CD14-positive monocyte (primary cell): ENCODE measurements at regions not wholly inside any gene's neighbourhood (a gene's known extent, or its start where the extent isn't known, plus 50 kb on each side); places are given as distances from the start of the nearest gene placed in this dataset.
"Not testable (repeated sequence)": the region's sequence is repeated elsewhere in the genome, so short reads cannot be mapped to it uniquely, and the experiment has no call there.

Source experiments
- DNase-seq, 3 donors: peaks; one replicate each; pipeline ENCODE4 v3.0.0-alpha.2; 2011 to 2022
- H2AFZ ChIP-seq: 2 replicates; pipeline ENCODE4 v1.6.0; 2012; ENCODE audit warnings: mild to moderate bottlenecking, low read depth, low read length, inconsistent platforms; ENCODE audit not compliant: insufficient read depth, poor library complexity, severe bottlenecking
- H3K27ac ChIP-seq, 2 donors: 1 replicate in 1 of 2; 2 replicates in 1 of 2; pipeline ENCODE4 v1.5.1; 2012 to 2013; ENCODE audit warnings: low read length in 2 of 2, control low read depth in 1 of 2, inconsistent platforms in 1 of 2, low read depth in 1 of 2, mild to moderate bottlenecking in 1 of 2
- H3K27me3 ChIP-seq, 2 donors: one replicate each; pipeline versions ENCODE4 v1.6.0 to v1.6.1; 2011 to 2013; ENCODE audit warnings: low read length in 2 of 2; ENCODE audit not compliant: control insufficient read depth in 2 of 2, insufficient read depth in 2 of 2
- H3K36me3 ChIP-seq, 2 donors: replicated peaks in 1 of 2; 1 replicate in 1 of 2; 2 replicates in 1 of 2; pipeline versions ENCODE4 v1.5.1 to v1.6.1; 2012 to 2013; ENCODE audit warnings: low read length in 2 of 2, control low read depth in 1 of 2, inconsistent platforms in 1 of 2, mild to moderate bottlenecking in 1 of 2; ENCODE audit not compliant: insufficient read depth in 2 of 2, control insufficient read depth in 1 of 2
- H3K4me1 ChIP-seq, 2 donors: 1 replicate in 1 of 2; 2 replicates in 1 of 2; pipeline versions ENCODE4 v1.5.1 to v1.6.1; 2012 to 2013; ENCODE audit warnings: low read length in 2 of 2, control low read depth in 1 of 2, inconsistent platforms in 1 of 2, mild to moderate bottlenecking in 1 of 2, moderate library complexity in 1 of 2; ENCODE audit not compliant: insufficient read depth in 2 of 2, control insufficient read depth in 1 of 2
- H3K4me2 ChIP-seq: replicated peaks from 2 replicates; pipeline ENCODE3; 2012; ENCODE audit warnings: low read length, moderate library complexity, mild to moderate bottlenecking; ENCODE audit not compliant: poor library complexity, severe bottlenecking; ENCODE audit errors: extremely low read depth
- H3K4me3 ChIP-seq, 3 experiments: fragments of 200-600 bp in 1 of 3; sonication (generic) in 1 of 3; replicated peaks in 1 of 3; 1 replicate in 2 of 3; 2 replicates in 1 of 3; pipeline ENCODE4 v1.5.1; 2011 to 2013; ENCODE audit warnings: low read length in 3 of 3, mild to moderate bottlenecking in 3 of 3, control low read depth in 2 of 3, low read depth in 2 of 3, inconsistent platforms in 1 of 3, moderate library complexity in 1 of 3
- H3K79me2 ChIP-seq: 2 replicates; pipeline ENCODE4 v1.6.0; 2012; ENCODE audit warnings: mild to moderate bottlenecking, control low read depth, inconsistent platforms, low read length, moderate library complexity; ENCODE audit not compliant: insufficient read depth
- H3K9ac ChIP-seq: 2 replicates; pipeline ENCODE4 v1.6.0; 2017; ENCODE audit warnings: low read length, mild to moderate bottlenecking; ENCODE audit not compliant: insufficient read depth, poor library complexity, severe bottlenecking
- H3K9me3 ChIP-seq, 2 donors: replicated peaks in 1 of 2; 1 replicate in 1 of 2; 2 replicates in 1 of 2; pipeline versions ENCODE4 v1.5.1 to v1.6.1; 2012 to 2013; ENCODE audit warnings: low read length in 2 of 2, control low read depth in 1 of 2; ENCODE audit not compliant: control insufficient read depth in 1 of 2, insufficient read depth in 1 of 2
- H4K20me1 ChIP-seq: 2 replicates; pipeline ENCODE4 v1.6.0; 2012; ENCODE audit warnings: mild to moderate bottlenecking, low read length, control low read depth, moderate library complexity; ENCODE audit not compliant: insufficient read depth
- H3K27ac Mint-ChIP-seq, 7 donors: one replicate each; pipeline ENCODE4 v1.8.0; 2020; ENCODE audit warnings: mild to moderate bottlenecking in 7 of 7, mixed read lengths in 7 of 7, moderate library complexity in 6 of 7, inconsistent platforms in 2 of 7
- H3K27me3 Mint-ChIP-seq, 3 donors: one replicate each; pipeline ENCODE4 v1.8.0; 2021 to 2022; ENCODE audit warnings: low read depth in 3 of 3, mild to moderate bottlenecking in 3 of 3, mixed read lengths in 3 of 3, moderate library complexity in 3 of 3, inconsistent platforms in 1 of 3
- H3K36me3 Mint-ChIP-seq, 2 donors: one replicate each; pipeline ENCODE4 v1.8.0; 2020; ENCODE audit warnings: mixed read lengths in 2 of 2, inconsistent platforms in 1 of 2, mild to moderate bottlenecking in 1 of 2
- H3K4me1 Mint-ChIP-seq: one replicate; pipeline ENCODE4 v1.8.0; 2020; ENCODE audit warnings: mild to moderate bottlenecking, mixed read lengths
- H3K4me3 Mint-ChIP-seq, 2 donors: one replicate each; pipeline ENCODE4 v1.8.0; 2020; ENCODE audit warnings: mild to moderate bottlenecking in 2 of 2, mixed read lengths in 2 of 2, moderate library complexity in 1 of 2
- H3K9me3 Mint-ChIP-seq, 7 donors: one replicate each; pipeline ENCODE4 v1.8.0; 2020 to 2022; ENCODE audit warnings: mixed read lengths in 7 of 7, mild to moderate bottlenecking in 6 of 7, moderate library complexity in 6 of 7, inconsistent platforms in 2 of 7
- CTCF ChIP-seq: fragments of 200-600 bp; IDR thresholded peaks from one replicate; pipeline ENCODE4 v1.8.0; 2022; ENCODE audit warnings: antibody characterized with exemption, mild to moderate bottlenecking
- WGBS: methylation state at CpG from one replicate; pipeline ENCODE4 v1.1.5; 2013; ENCODE audit warnings: missing lambda C conversion rate; ENCODE audit not compliant: insufficient coverage; 5-methylcytosine and 5-hydroxymethylcytosine counted together
- intact Hi-C, 2 donors: fragments of 100-400 bp; cut with micrococcal nuclease; formaldehyde crosslinking; loops; one replicate each; pipeline versions ENCODE4 v1.15.0 to v1.15.1; 2023

DNA sequence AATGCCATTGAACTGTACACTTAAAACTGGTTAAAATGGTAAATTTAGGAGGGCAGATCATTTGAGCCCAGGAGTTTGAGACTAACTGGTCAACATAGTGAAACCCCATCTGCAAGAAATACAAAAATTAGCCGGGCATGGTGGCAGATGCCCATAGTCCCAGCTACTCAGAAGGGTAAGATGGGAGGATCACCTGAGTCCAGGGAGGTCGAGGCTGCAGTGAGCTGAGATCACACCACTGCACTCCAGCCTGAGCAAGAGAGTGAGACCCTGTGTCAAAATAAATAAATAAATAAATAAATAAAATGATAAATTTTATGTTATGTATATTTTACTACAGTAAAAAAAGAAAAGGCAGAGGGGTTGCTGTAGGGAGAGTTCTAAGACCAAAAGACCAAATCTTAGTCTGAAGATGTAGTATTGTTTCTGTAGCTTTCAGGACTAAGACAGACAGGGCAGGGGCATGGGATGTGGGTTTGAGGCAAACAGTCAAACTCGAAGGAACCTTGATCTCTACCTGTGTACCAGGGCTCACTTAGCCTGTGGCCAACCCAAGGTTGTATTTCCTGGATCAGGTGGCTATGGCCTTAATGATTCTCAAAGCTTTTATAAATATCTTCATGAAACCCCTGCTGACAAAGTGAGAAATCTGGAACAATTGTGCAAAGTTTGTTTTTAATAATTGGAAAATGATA lies 316.7 kb downstream of the CYRIA start:
- peaks cover 0 to 8% of the 10 kb centered on the region in 2 donors for H3K9me3 ChIP-seq
- TF ChIP-seq CTCF = no peak
- H3K4me3 Mint-ChIP-seq = no peak overlapping the region
- no peaks in the 10 kb centered on the region for H3K79me2 ChIP-seq
- H3K9me3 Mint-ChIP-seq = peaks cover 3 to 15% (median 12%) of the 10 kb centered on the region in 7 donors
- H3K4me3 ChIP-seq = no peak overlapping the region
- WGBS = no CpG with 5 or more reads among the region's 3 CpGs
- no peaks in the 10 kb centered on the region for H4K20me1 ChIP-seq
- no peak overlapping the region for H3K27ac ChIP-seq
- H3K27me3 Mint-ChIP-seq = no peaks in the 10 kb centered on the region
- H3K9ac ChIP-seq = no peak overlapping the region
- no peak overlapping the region for H3K27ac Mint-ChIP-seq
- no peaks in the 10 kb centered on the region for H3K4me1 ChIP-seq
- no peak overlapping the region for H2AFZ ChIP-seq
- H3K36me3 Mint-ChIP-seq = no peaks in the 10 kb centered on the region
- intact Hi-C loops = no loop called here
- no peaks in the 10 kb centered on the region for H3K4me1 Mint-ChIP-seq
- no peaks in the 10 kb centered on the region for H3K36me3 ChIP-seq
- no peak overlapping the region for H3K4me2 ChIP-seq
- DNase-seq = no peak
- H3K27me3 ChIP-seq = no peaks in the 10 kb centered on the region

GRCh38 chr2:16346671-16347070 lies 319.0 kb downstream of the CYRIA start:
- peaks cover 0 to 7% of the 10 kb centered on the region in 2 donors for H3K9me3 ChIP-seq
- Mint-ChIP-seq H3K4me1 (no peaks in the 10 kb centered on the region), H3K36me3 (no peaks in the 10 kb centered on the region), H3K4me3 (no peak overlapping the region), H3K27me3 (no peaks in the 10 kb centered on the region), H3K9me3 (peaks cover 4 to 10% (median 6%) of the 10 kb centered on the region in 7 donors), H3K27ac (no peak overlapping the region)
- H2AFZ ChIP-seq = no peak overlapping the region
- no peaks in the 10 kb centered on the region for H3K4me1 ChIP-seq
- H4K20me1 ChIP-seq = no peaks in the 10 kb centered on the region
- no peak for TF ChIP-seq CTCF
- no peak overlapping the region for H3K4me2 ChIP-seq
- no peaks in the 10 kb centered on the region for H3K79me2 ChIP-seq
- H3K27me3 ChIP-seq = no peaks in the 10 kb centered on the region
- H3K9ac ChIP-seq = no peak overlapping the region
- H3K4me3 ChIP-seq = no peak overlapping the region
- H3K36me3 ChIP-seq = no peaks in the 10 kb centered on the region
- no CpG with 5 or more reads among the region's 3 CpGs for WGBS
- intact Hi-C loops = no loop called here
- H3K27ac ChIP-seq = no peak overlapping the region
- DNase-seq = no peak

GRCh38 chr2:16345231-16345630 lies 320.4 kb downstream of the CYRIA start:
- H3K4me1 Mint-ChIP-seq, H3K27me3 ChIP-seq, H3K27ac Mint-ChIP-seq, H3K36me3 ChIP-seq, H3K4me1 ChIP-seq, H3K4me2 ChIP-seq, DNase-seq, H3K36me3 Mint-ChIP-seq, H3K79me2 ChIP-seq, H3K4me3 ChIP-seq, H3K27ac ChIP-seq, H3K4me3 Mint-ChIP-seq, H3K9me3 ChIP-seq, H3K9me3 Mint-ChIP-seq, intact Hi-C loops, H3K27me3 Mint-ChIP-seq, H2AFZ ChIP-seq, H3K9ac ChIP-seq, H4K20me1 ChIP-seq: not testable (repeated sequence)
- WGBS = 87% methylated on average over 4 of the region's 9 CpGs
